ENCODE measurements at regions not wholly inside any gene's neighbourhood (a gene's known extent, or its start where the extent isn't known, plus 50 kb on each side); places are given as distances from the start of the nearest gene placed in this dataset.

- Histone ChIP-seq H3K79me2 (ENCODE audit: insufficient read depth) (no peaks in the 10 kb centered on the region), H3K27ac (ENCODE audit: low read depth in 2 of 2, low read length in 1 of 2) (no peak overlapping the region), H3K36me3 (replicated peaks in 1 of 2; ENCODE audit: control insufficient read depth in 1 of 2, insufficient read depth in 2 of 2, low read length in 1 of 2) (no peaks in the 10 kb centered on the region), H2AFZ (ENCODE audit: low read depth) (no peak overlapping the region), H3K9me3 (no peaks in the 10 kb centered on the region), H3K9ac (no peak overlapping the region), H3F3A (replicated peaks; ENCODE audit: insufficient read depth) (no peaks in the 10 kb centered on the region), H3K27me3 (ENCODE audit: insufficient read depth) (no peaks in the 10 kb centered on the region), H3K4me3 (ENCODE audit: low read depth in 2 of 2, low read length in 1 of 2) (no peak overlapping the region), H3K4me1 (ENCODE audit: control insufficient read depth in 1 of 2, insufficient read depth in 2 of 2, low read depth in 1 of 2, low read length in 1 of 2) (no peaks in the 10 kb centered on the region), H3K9me2 (no peaks in the 10 kb centered on the region), H3K4me2 (no peak overlapping the region), H4K20me1 (ENCODE audit: insufficient read depth) (no peaks in the 10 kb centered on the region)
- no peak for DNase-seq
- no peak for TF ChIP-seq FOXM1 (IDR thresholded peaks at IDR 0.05; ENCODE audit: low read depth)
- TF ChIP-seq ZBTB33 (IDR thresholded peaks at IDR 0.05; ENCODE audit: borderline replicate concordance, low read depth): no peak
- TF ChIP-seq MAX (IDR thresholded peaks at IDR 0.05; ENCODE audit: low read depth): no peak
- no peak for TF ChIP-seq TEAD4 (IDR thresholded peaks at IDR 0.05; ENCODE audit: borderline replicate concordance, insufficient read depth)
- no peak for TF ChIP-seq JUND (IDR thresholded peaks at IDR 0.05)
- TF ChIP-seq RFX5 (IDR thresholded peaks at IDR 0.05; ENCODE audit: low read length): no peak
- TF ChIP-seq RCOR1 (IDR thresholded peaks at IDR 0.05; ENCODE audit: low read length): no peak
- TF ChIP-seq GABPA (IDR thresholded peaks at IDR 0.05; ENCODE audit: low read depth): no peak
- TF ChIP-seq NFIC (IDR thresholded peaks at IDR 0.05; ENCODE audit: borderline replicate concordance): no peak
- TF ChIP-seq USF2 (IDR thresholded peaks at IDR 0.05; ENCODE audit: borderline replicate concordance, low read depth, low read length): no peak
- no peak for TF ChIP-seq FOSL2 (IDR thresholded peaks at IDR 0.05; ENCODE audit: borderline replicate concordance, low read depth)
- TF ChIP-seq CHD2 (IDR thresholded peaks at IDR 0.05; ENCODE audit: low read length, partially characterized antibody): no peak
- TF ChIP-seq EP300 (IDR thresholded peaks at IDR 0.05; ENCODE audit: borderline replicate concordance in 1 of 2, low read depth in 1 of 2, low read length in 1 of 2): no peak
- TF ChIP-seq RXRA (IDR thresholded peaks at IDR 0.05; ENCODE audit: borderline replicate concordance, low read depth): no peak
- no peak for TF ChIP-seq REST (IDR thresholded peaks at IDR 0.05; ENCODE audit: low read depth, low read length)
- no peak for TF ChIP-seq SIN3A (IDR thresholded peaks at IDR 0.05; ENCODE audit: borderline replicate concordance, low read depth, low read length)
- no peak for TF ChIP-seq YY1 (IDR thresholded peaks at IDR 0.05; ENCODE audit: low read depth)
- 92% methylated on average over 21 of the region's 21 CpGs for WGBS (ENCODE audit: low lambda C conversion rate)
- ChIA-PET CTCF (no interaction called here), POLR2A (no interaction called here)
Observed at GRCh38 chr2:183264890-183265535, 140.8 kb downstream of the NUP35 start.

Measured in SK-N-SH (cell line).